ENCODE measurements at regions not wholly inside any gene's neighbourhood (a gene's known extent, or its start where the extent isn't known, plus 50 kb on each side); places are given as distances from the start of the nearest gene placed in this dataset.

DNA sequence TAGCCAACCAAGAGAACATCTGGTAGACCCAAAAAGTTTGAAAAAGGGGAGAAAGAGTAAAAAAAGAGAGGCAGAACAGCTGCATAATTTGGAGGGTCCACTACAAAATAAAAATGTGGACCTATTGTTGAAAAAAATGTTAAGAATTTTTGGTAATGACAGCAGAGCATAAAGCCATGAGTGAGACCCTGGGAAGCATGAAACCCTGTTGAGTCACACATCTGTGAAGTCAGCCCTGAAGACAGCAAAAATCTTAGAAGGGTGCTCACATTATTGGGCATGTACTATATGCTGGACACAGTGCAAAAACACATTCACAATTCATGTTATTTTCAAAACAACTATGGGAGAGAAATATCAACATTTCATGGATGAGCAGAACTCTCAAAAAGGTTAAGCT lies 56.4 kb upstream of the LIFR start:
- TF ChIP-seq CTCF (IDR thresholded peaks at IDR 0.05), result no peak
- TF ChIP-seq POLR2AphosphoS5 (IDR thresholded peaks at IDR 0.05), result no peak
- TF ChIP-seq POLR2A (IDR thresholded peaks at IDR 0.05), result no peak
